Liver (tissue), 3 donors: ENCODE measurements at regions not wholly inside any gene's neighbourhood (a gene's known extent, or its start where the extent isn't known, plus 50 kb on each side); places are given as distances from the start of the nearest gene placed in this dataset.
"Not testable (repeated sequence)": the region's sequence is repeated elsewhere in the genome, so short reads cannot be mapped to it uniquely, and the experiment has no call there.

Source experiments
- SP1 ChIP-seq: IDR thresholded peaks from 2 replicates; pipeline ENCODE4 v1.6.1; 2018; ENCODE audit warnings: antibody characterized with exemption, mild to moderate bottlenecking
- TF ChIP-seq, protein P1 (sequence below): fragments of 150-350 bp; IDR thresholded peaks from 2 replicates; pipeline ENCODE4 v1.5.1; 2017; ENCODE audit warnings: improper control_type of control experiment, low read depth, low read length; ENCODE audit not compliant: missing input control
- TF ChIP-seq, protein P2 (sequence below): IDR thresholded peaks from 2 replicates; pipeline ENCODE4 v1.6.1; 2016; ENCODE audit warnings: antibody characterized with exemption, mild to moderate bottlenecking
- donor health status: healthy.
- donor health status: healthy.

GRCh38 chr5:45172634-45173033 is 363.9 kb downstream of the MRPS30 start:
- TF ChIP-seq, protein P1, sequence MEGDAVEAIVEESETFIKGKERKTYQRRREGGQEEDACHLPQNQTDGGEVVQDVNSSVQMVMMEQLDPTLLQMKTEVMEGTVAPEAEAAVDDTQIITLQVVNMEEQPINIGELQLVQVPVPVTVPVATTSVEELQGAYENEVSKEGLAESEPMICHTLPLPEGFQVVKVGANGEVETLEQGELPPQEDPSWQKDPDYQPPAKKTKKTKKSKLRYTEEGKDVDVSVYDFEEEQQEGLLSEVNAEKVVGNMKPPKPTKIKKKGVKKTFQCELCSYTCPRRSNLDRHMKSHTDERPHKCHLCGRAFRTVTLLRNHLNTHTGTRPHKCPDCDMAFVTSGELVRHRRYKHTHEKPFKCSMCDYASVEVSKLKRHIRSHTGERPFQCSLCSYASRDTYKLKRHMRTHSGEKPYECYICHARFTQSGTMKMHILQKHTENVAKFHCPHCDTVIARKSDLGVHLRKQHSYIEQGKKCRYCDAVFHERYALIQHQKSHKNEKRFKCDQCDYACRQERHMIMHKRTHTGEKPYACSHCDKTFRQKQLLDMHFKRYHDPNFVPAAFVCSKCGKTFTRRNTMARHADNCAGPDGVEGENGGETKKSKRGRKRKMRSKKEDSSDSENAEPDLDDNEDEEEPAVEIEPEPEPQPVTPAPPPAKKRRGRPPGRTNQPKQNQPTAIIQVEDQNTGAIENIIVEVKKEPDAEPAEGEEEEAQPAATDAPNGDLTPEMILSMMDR, result not testable (repeated sequence)
- TF ChIP-seq, protein P2, sequence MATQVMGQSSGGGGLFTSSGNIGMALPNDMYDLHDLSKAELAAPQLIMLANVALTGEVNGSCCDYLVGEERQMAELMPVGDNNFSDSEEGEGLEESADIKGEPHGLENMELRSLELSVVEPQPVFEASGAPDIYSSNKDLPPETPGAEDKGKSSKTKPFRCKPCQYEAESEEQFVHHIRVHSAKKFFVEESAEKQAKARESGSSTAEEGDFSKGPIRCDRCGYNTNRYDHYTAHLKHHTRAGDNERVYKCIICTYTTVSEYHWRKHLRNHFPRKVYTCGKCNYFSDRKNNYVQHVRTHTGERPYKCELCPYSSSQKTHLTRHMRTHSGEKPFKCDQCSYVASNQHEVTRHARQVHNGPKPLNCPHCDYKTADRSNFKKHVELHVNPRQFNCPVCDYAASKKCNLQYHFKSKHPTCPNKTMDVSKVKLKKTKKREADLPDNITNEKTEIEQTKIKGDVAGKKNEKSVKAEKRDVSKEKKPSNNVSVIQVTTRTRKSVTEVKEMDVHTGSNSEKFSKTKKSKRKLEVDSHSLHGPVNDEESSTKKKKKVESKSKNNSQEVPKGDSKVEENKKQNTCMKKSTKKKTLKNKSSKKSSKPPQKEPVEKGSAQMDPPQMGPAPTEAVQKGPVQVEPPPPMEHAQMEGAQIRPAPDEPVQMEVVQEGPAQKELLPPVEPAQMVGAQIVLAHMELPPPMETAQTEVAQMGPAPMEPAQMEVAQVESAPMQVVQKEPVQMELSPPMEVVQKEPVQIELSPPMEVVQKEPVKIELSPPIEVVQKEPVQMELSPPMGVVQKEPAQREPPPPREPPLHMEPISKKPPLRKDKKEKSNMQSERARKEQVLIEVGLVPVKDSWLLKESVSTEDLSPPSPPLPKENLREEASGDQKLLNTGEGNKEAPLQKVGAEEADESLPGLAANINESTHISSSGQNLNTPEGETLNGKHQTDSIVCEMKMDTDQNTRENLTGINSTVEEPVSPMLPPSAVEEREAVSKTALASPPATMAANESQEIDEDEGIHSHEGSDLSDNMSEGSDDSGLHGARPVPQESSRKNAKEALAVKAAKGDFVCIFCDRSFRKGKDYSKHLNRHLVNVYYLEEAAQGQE, result not testable (repeated sequence)
- not testable (repeated sequence) for TF ChIP-seq SP1
